Fibroblast of lung (primary cell): ENCODE measurements at regions not wholly inside any gene's neighbourhood (a gene's known extent, or its start where the extent isn't known, plus 50 kb on each side); places are given as distances from the start of the nearest gene placed in this dataset.

ENCODE experiments used
- DNase-seq, 2 donors: peaks; one replicate each; pipeline versions ENCODE4 v3.0.0 to v3.0.0-alpha.2; 2010; ENCODE audit warnings: low read depth in 2 of 2
- H2AFZ ChIP-seq: 2 replicates; pipeline ENCODE4 v1.5.1; 2012; ENCODE audit warnings: low read length, control low read depth, inconsistent platforms
- H3K27ac ChIP-seq: 2 replicates; pipeline ENCODE4 v1.5.1; 2011; ENCODE audit warnings: low read length, control low read depth; ENCODE audit not compliant: insufficient read depth
- H3K27me3 ChIP-seq: 2 replicates; pipeline ENCODE4 v1.5.1; 2011; ENCODE audit warnings: mild to moderate bottlenecking, low read length; ENCODE audit not compliant: control insufficient read depth, insufficient read depth
- H3K36me3 ChIP-seq: 2 replicates; pipeline ENCODE4 v1.5.1; 2011; ENCODE audit warnings: low read length; ENCODE audit not compliant: control insufficient read depth, insufficient read depth
- H3K4me1 ChIP-seq: 2 replicates; pipeline ENCODE4 v1.5.1; 2011; ENCODE audit warnings: low read length; ENCODE audit not compliant: control insufficient read depth, insufficient read depth; ENCODE audit errors: extremely low read depth
- H3K4me2 ChIP-seq: 2 replicates; pipeline ENCODE4 v1.5.1; 2011; ENCODE audit warnings: low read length, control low read depth; ENCODE audit not compliant: insufficient read depth; ENCODE audit errors: extremely low read depth
- H3K4me3 ChIP-seq, 4 experiments: fragments of 200-600 bp in 1 of 4; sonication (generic) in 1 of 4; replicated peaks in 1 of 4; 2 replicates each; pipeline ENCODE4 v1.5.1; 2011 to 2016; ENCODE audit warnings: low read length in 4 of 4, low read depth in 3 of 4, mild to moderate bottlenecking in 3 of 4, control low read depth in 2 of 4, inconsistent platforms in 1 of 4, mixed read lengths in 1 of 4; ENCODE audit not compliant: insufficient read depth in 1 of 4; ENCODE audit errors: control extremely low read depth in 1 of 4
- H3K79me2 ChIP-seq: 2 replicates; pipeline ENCODE4 v1.5.1; 2012; ENCODE audit warnings: mild to moderate bottlenecking, low read length, inconsistent platforms; ENCODE audit not compliant: control insufficient read depth, insufficient read depth
- H3K9ac ChIP-seq: 2 replicates; pipeline ENCODE4 v1.5.1; 2011; ENCODE audit warnings: mild to moderate bottlenecking, low read length, control low read depth; ENCODE audit not compliant: insufficient read depth
- H3K9me3 ChIP-seq: 2 replicates; pipeline ENCODE4 v1.5.1; 2012; ENCODE audit warnings: low read depth, low read length; ENCODE audit not compliant: control insufficient read depth, insufficient read depth
- H4K20me1 ChIP-seq: 2 replicates; pipeline ENCODE4 v1.5.1; 2011; ENCODE audit warnings: low read length; ENCODE audit not compliant: control insufficient read depth, insufficient read depth; ENCODE audit errors: extremely low read depth
- CTCF ChIP-seq, 2 donors: IDR thresholded peaks in 1 of 2; conservative IDR thresholded peaks in 1 of 2; 1 replicate in 1 of 2; 2 replicates in 1 of 2; pipeline ENCODE4 v1.5.1; 2011 to 2012; ENCODE audit warnings: low read length in 2 of 2, control low read depth in 1 of 2, inconsistent platforms in 1 of 2, low read depth in 1 of 2, mild to moderate bottlenecking in 1 of 2
- EZH2 ChIP-seq: IDR thresholded peaks from 2 replicates; pipeline ENCODE4 v1.5.1; 2012; ENCODE audit warnings: low read length, control low read depth, mild to moderate bottlenecking; ENCODE audit errors: missing control alignments

GRCh38 chr2:52145005-52145404 is 1113.1 kb upstream of the NRXN1 start:
- no peaks in the 10 kb centered on the region for H3K9me3 ChIP-seq
- TF ChIP-seq CTCF (conservative IDR thresholded peaks at IDR 0.05 in 1 of 2, IDR thresholded peaks at IDR 0.05 in 1 of 2; ENCODE audit: low read depth in 1 of 2, low read length in 2 of 2) (no peak), EZH2 (no peak)
- no peaks in the 10 kb centered on the region for H3K79me2 ChIP-seq
- no peak overlapping the region for H3K4me2 ChIP-seq
- H4K20me1 ChIP-seq, result no peaks in the 10 kb centered on the region
- DNase-seq, result peak in 1 of 2 donors; percentile 27
- H3K4me1 ChIP-seq, result no peaks in the 10 kb centered on the region
- no peaks in the 10 kb centered on the region for H3K36me3 ChIP-seq
- no peak overlapping the region for H3K9ac ChIP-seq
- no peaks in the 10 kb centered on the region for H3K27me3 ChIP-seq
- no peak overlapping the region for H3K4me3 ChIP-seq
- no peak overlapping the region for H3K27ac ChIP-seq
- H2AFZ ChIP-seq, result no peak overlapping the region

- no peak for DNase-seq
- no peak for TF ChIP-seq EZH2
- no peak for TF ChIP-seq CTCF (conservative IDR thresholded peaks at IDR 0.05 in 1 of 2, IDR thresholded peaks at IDR 0.05 in 1 of 2; ENCODE audit: low read depth in 1 of 2, low read length in 2 of 2)
- H3K4me2 ChIP-seq, result no peak overlapping the region
These were observed 1112.7 kb upstream of the NRXN1 start for GRCh38 chr2:52144590-52144989.

GRCh38 chr2:52141076-52141475 is 1109.1 kb upstream of the NRXN1 start:
- H3K27me3 ChIP-seq, result no peaks in the 10 kb centered on the region
- H3K4me3 ChIP-seq, result no peak overlapping the region
- no peaks in the 10 kb centered on the region for H3K9me3 ChIP-seq
- no peak overlapping the region for H3K4me2 ChIP-seq
- no peak overlapping the region for H2AFZ ChIP-seq
- no peaks in the 10 kb centered on the region for H3K4me1 ChIP-seq
- H3K79me2 ChIP-seq, result no peaks in the 10 kb centered on the region
- DNase-seq, result peak in 1 of 2 donors; percentile 56
- no peak overlapping the region for H3K9ac ChIP-seq
- no peaks in the 10 kb centered on the region for H3K36me3 ChIP-seq
- TF ChIP-seq CTCF (conservative IDR thresholded peaks at IDR 0.05 in 1 of 2, IDR thresholded peaks at IDR 0.05 in 1 of 2; ENCODE audit: low read depth in 1 of 2, low read length in 2 of 2), result no peak
- TF ChIP-seq EZH2, result no peak
- no peak overlapping the region for H3K27ac ChIP-seq
- no peaks in the 10 kb centered on the region for H4K20me1 ChIP-seq

More at GRCh38 chr2:52144590-52144989, 1112.7 kb upstream of the NRXN1 start:
- Histone ChIP-seq H3K36me3 (no peaks in the 10 kb centered on the region), H3K79me2 (no peaks in the 10 kb centered on the region), H3K27ac (no peak overlapping the region), H3K27me3 (no peaks in the 10 kb centered on the region), H3K9ac (no peak overlapping the region), H4K20me1 (no peaks in the 10 kb centered on the region), H3K4me1 (no peaks in the 10 kb centered on the region), H2AFZ (no peak overlapping the region), H3K9me3 (no peaks in the 10 kb centered on the region), H3K4me3 (no peak overlapping the region)
